HEK293T (cell line): ENCODE measurements at regions not wholly inside any gene's neighbourhood (a gene's known extent, or its start where the extent isn't known, plus 50 kb on each side); places are given as distances from the start of the nearest gene placed in this dataset.

Experiments
- LEF1 ChIP-seq: fragments of 450-650 bp; IDR thresholded peaks from 2 replicates; pipeline ENCODE4 v1.6.1; 2017; ENCODE audit warnings: mild to moderate bottlenecking, borderline replicate concordance
- SUZ12 ChIP-seq: fragments of 450-650 bp; IDR thresholded peaks from 2 replicates; pipeline ENCODE4 v1.6.1; 2016; ENCODE audit warnings: mild to moderate bottlenecking

- TF ChIP-seq SUZ12 (no peak), LEF1 (no peak)
These were observed 548.3 kb downstream of the MIAT start for GRCh38 chr22:27205492-27206373.
